A549 (cell line): ENCODE measurements at regions not wholly inside any gene's neighbourhood (a gene's known extent, or its start where the extent isn't known, plus 50 kb on each side); places are given as distances from the start of the nearest gene placed in this dataset.

Experiments
- ATAC-seq, 2 experiments: fragments of 200-7000 bp in 1 of 2; fragments of >200 bp in 1 of 2; cut with Nextera tagmentation in 1 of 2; cut with Tn5 transposase in 1 of 2; 3 replicates each; pipeline versions ENCODE4 v1.8.0 to v1.9.1; 2018 to 2020; ENCODE audit warnings: mild to moderate bottlenecking in 1 of 2, moderate library complexity in 1 of 2
- CTCF ChIA-PET: fragments of 300-600 bp; sonication (Branson Sonifier 250); formaldehyde crosslinking; extraction: SDS; loops from one replicate; lab custom pipeline; 2021; ENCODE audit warnings: antibody characterized with exemption, inconsistent platforms; lab: Yijun Ruan, JAX
- POLR2A ChIA-PET: fragments of 350-600 bp; formaldehyde crosslinking; extraction: SDS; loops from one replicate; lab custom pipeline; 2021; ENCODE audit warnings: antibody characterized with exemption, inconsistent platforms; lab: Yijun Ruan, JAX
- DNase-seq, 2 experiments: peaks; one replicate each; pipeline versions ENCODE4 v3.0.0 to v3.0.0-alpha.2; 2011 to 2016; ENCODE audit warnings: low read depth in 1 of 2, low spot score in 1 of 2
- FAIRE-seq: peaks from 2 replicates; lab custom pipeline; 2011; peaks lifted over from hg19 to GRCh38; lab: Jason Lieb, UNC
- H3K27ac ChIP-seq, 2 experiments: fragments of >200 bp; sonication (Bioruptor Twin); formaldehyde crosslinking; 3 replicates each; pipeline ENCODE4 v1.5.1; 2016 to 2017
- H3K4me1 ChIP-seq: fragments of >200 bp; sonication (Bioruptor Twin); formaldehyde crosslinking; 3 replicates; pipeline ENCODE4 v1.6.1; 2016
- H3K4me2 ChIP-seq: fragments of >200 bp; sonication (Bioruptor Twin); formaldehyde crosslinking; 3 replicates; pipeline ENCODE4 v1.6.1; 2016
- H3K4me3 ChIP-seq: fragments of >200 bp; sonication (Bioruptor Twin); formaldehyde crosslinking; 3 replicates; pipeline ENCODE4 v1.5.1; 2016
- H3K9me3 ChIP-seq: fragments of >200 bp; sonication (Bioruptor Twin); formaldehyde crosslinking; 3 replicates; pipeline ENCODE4 v1.6.1; 2016
- ATOH8 ChIP-seq: fragments of 250-450 bp; sonication (Bioruptor Pico); IDR thresholded peaks from 2 replicates; pipeline ENCODE4 v1.5.0; 2020; ENCODE audit warnings: low read depth, mild to moderate bottlenecking, moderate library complexity
- CEBPB ChIP-seq, 2 experiments: fragments of >200 bp in 1 of 2; sonication (Bioruptor Twin) in 1 of 2; formaldehyde crosslinking in 1 of 2; IDR thresholded peaks; 2 replicates each; pipeline ENCODE4 v1.6.1; 2012 to 2016
- CHD4 ChIP-seq: fragments of 200-600 bp; sonication (generic); IDR thresholded peaks from 2 replicates; pipeline ENCODE4 v1.6.1; 2016; ENCODE audit warnings: antibody characterized with exemption, mild to moderate bottlenecking, borderline replicate concordance
- E2F6 ChIP-seq: IDR thresholded peaks from 2 replicates; pipeline ENCODE4 v1.6.1; 2012; ENCODE audit warnings: low read depth, borderline replicate concordance
- EHF ChIP-seq: fragments of 250-450 bp; sonication (Bioruptor Pico); IDR thresholded peaks from 2 replicates; pipeline ENCODE4 v1.5.0; 2020; ENCODE audit warnings: mild to moderate bottlenecking
- EHMT2 ChIP-seq: fragments of 200-600 bp; sonication (generic); IDR thresholded peaks from 2 replicates; pipeline ENCODE4 v1.6.1; 2016; ENCODE audit warnings: antibody characterized with exemption, low read depth, mild to moderate bottlenecking, moderate library complexity
- ESRRA ChIP-seq: fragments of 150-350 bp; IDR thresholded peaks from 2 replicates; pipeline ENCODE4 v1.6.1; 2014; ENCODE audit warnings: mild to moderate bottlenecking, low read length, borderline replicate concordance
- FOSL2 ChIP-seq, 2 experiments: fragments of 450-650 bp in 1 of 2; fragments of >200 bp in 1 of 2; sonication (Bioruptor Twin) in 1 of 2; formaldehyde crosslinking; IDR thresholded peaks; 2 replicates each; pipeline versions ENCODE4 v1.5.0 to v1.6.1; 2016 to 2020; ENCODE audit warnings: mild to moderate bottlenecking in 1 of 2, moderate library complexity in 1 of 2
- FOXS1 ChIP-seq: fragments of 250-450 bp; sonication (Bioruptor Pico); IDR thresholded peaks from 2 replicates; pipeline ENCODE4 v1.5.0; 2020; ENCODE audit warnings: mild to moderate bottlenecking, moderate library complexity
- GATA3 ChIP-seq: IDR thresholded peaks from 2 replicates; pipeline ENCODE4 v1.6.1; 2012; ENCODE audit warnings: borderline replicate concordance
- HES2 ChIP-seq: fragments of >200 bp; sonication (Bioruptor Twin); formaldehyde crosslinking; IDR thresholded peaks from 2 replicates; pipeline ENCODE4 v1.6.1; 2016
- HEYL ChIP-seq: fragments of 250-450 bp; sonication (Bioruptor Pico); IDR thresholded peaks from 2 replicates; pipeline ENCODE4 v1.8.0; 2021; ENCODE audit warnings: mild to moderate bottlenecking, moderate library complexity
- HMGXB4 ChIP-seq: fragments of 250-450 bp; sonication (Bioruptor Pico); IDR thresholded peaks from 2 replicates; pipeline ENCODE4 v1.5.0; 2021; ENCODE audit warnings: mild to moderate bottlenecking, moderate library complexity, borderline replicate concordance
- JUN ChIP-seq, 2 experiments: fragments of >200 bp; sonication (Bioruptor Twin); formaldehyde crosslinking; IDR thresholded peaks; 2 replicates in 1 of 2; 3 replicates in 1 of 2; pipeline ENCODE4 v1.6.1; 2016 to 2017
- JUNB ChIP-seq: fragments of >200 bp; sonication (Bioruptor Twin); formaldehyde crosslinking; IDR thresholded peaks from 2 replicates; pipeline ENCODE4 v1.6.1; 2016
- MAZ ChIP-seq: fragments of 150-350 bp; IDR thresholded peaks from 2 replicates; pipeline ENCODE4 v1.6.1; 2014; ENCODE audit warnings: antibody characterized with exemption, low read depth, low read length, borderline replicate concordance
- MYC ChIP-seq: IDR thresholded peaks from 2 replicates; pipeline ENCODE4 v1.6.1; 2012; ENCODE audit warnings: mild to moderate bottlenecking, inconsistent platforms, low read length, improper control_type of control experiment, borderline replicate concordance
- NFE2L2 ChIP-seq: fragments of 150-350 bp; conservative IDR thresholded peaks from 2 replicates; pipeline ENCODE4 v1.6.1; 2014; ENCODE audit warnings: low read length
- PHF8 ChIP-seq: fragments of 200-600 bp; sonication (generic); IDR thresholded peaks from 2 replicates; pipeline ENCODE4 v1.6.1; 2016; ENCODE audit warnings: low read depth, mild to moderate bottlenecking, antibody characterized with exemption, moderate library complexity, borderline replicate concordance
- POLR2A ChIP-seq: IDR thresholded peaks from 2 replicates; pipeline ENCODE4 v1.6.1; 2012; ENCODE audit warnings: mild to moderate bottlenecking, low read length
- POLR2AphosphoS2 ChIP-seq: conservative IDR thresholded peaks from 2 replicates; pipeline ENCODE4 v1.6.1; 2012; ENCODE audit warnings: low read length, improper control_type of control experiment, inconsistent platforms
- RARB ChIP-seq: fragments of 250-450 bp; sonication (Bioruptor Pico); IDR thresholded peaks from 2 replicates; pipeline ENCODE4 v1.8.0; 2021; ENCODE audit warnings: mild to moderate bottlenecking, moderate library complexity
- REST ChIP-seq: fragments of 200-600 bp; sonication (generic); IDR thresholded peaks from 2 replicates; pipeline ENCODE4 v1.6.1; 2016; ENCODE audit warnings: antibody characterized with exemption, mild to moderate bottlenecking, moderate library complexity
- USF2 ChIP-seq: fragments of 450-650 bp; IDR thresholded peaks from 2 replicates; pipeline ENCODE4 v1.6.1; 2014; ENCODE audit warnings: antibody characterized with exemption
- ZNF302 ChIP-seq: fragments of 250-450 bp; sonication (Bioruptor Pico); IDR thresholded peaks from 2 replicates; pipeline ENCODE4 v1.9.0; 2021; ENCODE audit warnings: inconsistent platforms, mild to moderate bottlenecking, moderate library complexity
- WGBS: methylation state at CpG from one replicate; pipeline ENCODE4 v1.1.6; 2017; ENCODE audit errors: missing lambda C conversion rate; 5-methylcytosine and 5-hydroxymethylcytosine counted together

GRCh38 chr2:16396171-16396570 lies 269.5 kb downstream of the CYRIA start:
- Histone ChIP-seq H3K4me2 (no peak overlapping the region), H3K27ac (no peak overlapping the region), H3K4me3 (no peak overlapping the region), H3K4me1 (no peaks in the 10 kb centered on the region), H3K9me3 (no peaks in the 10 kb centered on the region)
- FAIRE-seq (no peak), DNase-seq (no peak), ATAC-seq (no peak)
- no peak for TF ChIP-seq ESRRA
- TF ChIP-seq HES2 = no peak
- no peak for TF ChIP-seq ATOH8
- TF ChIP-seq CEBPB (IDR thresholded peaks at IDR 0.05) = no peak
- no peak for TF ChIP-seq HEYL (CRISPR knock-in tag)
- TF ChIP-seq JUN (IDR thresholded peaks at IDR 0.05) = no peak
- no peak for TF ChIP-seq POLR2A
- TF ChIP-seq ZNF302 = no peak
- no peak for TF ChIP-seq POLR2AphosphoS2
- TF ChIP-seq JUNB = no peak
- no peak for TF ChIP-seq MAZ
- no peak for TF ChIP-seq GATA3
- CTCF ChIA-PET = interaction anchor here (0.8 kb wide), 1 partner anchor 36 kb away, joined by 3 read pairs; no protein-coding TSS in a partner anchor
- POLR2A ChIA-PET = no interaction called here
- 31% methylated on average over 10 of the region's 10 CpGs for WGBS

- TF ChIP-seq MYC = no peak
- TF ChIP-seq POLR2A = no peak
- no peak for TF ChIP-seq ESRRA
- TF ChIP-seq EHMT2 = no peak
- Histone ChIP-seq H3K27ac (no peak overlapping the region), H3K9me3 (no peaks in the 10 kb centered on the region), H3K4me3 (no peak overlapping the region), H3K4me1 (no peaks in the 10 kb centered on the region), H3K4me2 (no peak overlapping the region)
- DNase-seq = no peak
- FAIRE-seq = no peak
- ChIA-PET POLR2A (no interaction called here), CTCF (no interaction called here)
- WGBS = 12% methylated on average over 1 of the region's 1 CpG
- ATAC-seq = no peak
Observed at GRCh38 chr2:16395601-16396000, 270.0 kb downstream of the CYRIA start.

GRCh38 chr2:16394986-16395550 lies 270.6 kb downstream of the CYRIA start:
- DNase-seq (no peak), FAIRE-seq (no peak), ATAC-seq (no peak)
- Histone ChIP-seq H3K4me1 (no peaks in the 10 kb centered on the region), H3K27ac (no peak overlapping the region), H3K9me3 (no peaks in the 10 kb centered on the region), H3K4me2 (no peak overlapping the region), H3K4me3 (no peak overlapping the region)
- ChIA-PET POLR2A (no interaction called here), CTCF (no interaction called here)
- WGBS = 23% methylated on average over 3 of the region's 3 CpGs
- TF ChIP-seq CHD4 (no peak), JUNB (no peak), PHF8 (no peak), USF2 (no peak), RARB (CRISPR knock-in tag) (no peak), REST (no peak), FOXS1 (CRISPR knock-in tag) (no peak), HMGXB4 (CRISPR knock-in tag) (no peak), EHF (no peak), NFE2L2 (no peak), ESRRA (no peak), FOSL2 (IDR thresholded peaks at IDR 0.05) (no peak), FOSL2 (CRISPR knock-in tag; IDR thresholded peaks at IDR 0.05) (no peak), ATOH8 (no peak), E2F6 (no peak)
